ENCODE measurements at regions not wholly inside any gene's neighbourhood (a gene's known extent, or its start where the extent isn't known, plus 50 kb on each side); places are given as distances from the start of the nearest gene placed in this dataset.
"Not testable (repeated sequence)": the region's sequence is repeated elsewhere in the genome, so short reads cannot be mapped to it uniquely, and the experiment has no call there.

GRCh38 chr21:35507181-35507759 is 458.2 kb upstream of the RUNX1 start:
- DNase-seq (ENCODE audit: low read depth, low spot score): no peak
- H3K4me3 ChIP-seq (ENCODE audit: low read length): no peak overlapping the region

DNA sequence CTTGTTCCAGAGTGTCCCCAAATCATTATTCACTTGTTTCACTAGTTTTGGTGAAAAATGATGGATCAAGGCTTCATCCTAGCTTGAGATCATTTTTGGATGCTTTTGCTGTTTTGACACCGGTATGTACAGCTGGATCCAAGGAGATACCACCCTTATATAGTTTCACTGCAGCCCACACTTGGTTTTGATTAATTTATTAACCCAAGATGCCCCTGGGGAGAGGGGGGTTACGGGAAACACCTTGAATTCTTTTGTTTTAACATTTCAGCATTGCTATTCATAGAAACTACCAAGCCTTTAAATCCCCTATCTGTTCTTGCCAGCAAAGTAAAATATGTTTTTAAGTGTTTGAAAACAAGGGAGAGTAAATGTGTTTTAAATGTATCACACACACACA is 457.7 kb upstream of the RUNX1 start:
- H3K4me3 ChIP-seq (ENCODE audit: low read length): no peak overlapping the region
- no peak for DNase-seq (ENCODE audit: low read depth, low spot score)

DNA sequence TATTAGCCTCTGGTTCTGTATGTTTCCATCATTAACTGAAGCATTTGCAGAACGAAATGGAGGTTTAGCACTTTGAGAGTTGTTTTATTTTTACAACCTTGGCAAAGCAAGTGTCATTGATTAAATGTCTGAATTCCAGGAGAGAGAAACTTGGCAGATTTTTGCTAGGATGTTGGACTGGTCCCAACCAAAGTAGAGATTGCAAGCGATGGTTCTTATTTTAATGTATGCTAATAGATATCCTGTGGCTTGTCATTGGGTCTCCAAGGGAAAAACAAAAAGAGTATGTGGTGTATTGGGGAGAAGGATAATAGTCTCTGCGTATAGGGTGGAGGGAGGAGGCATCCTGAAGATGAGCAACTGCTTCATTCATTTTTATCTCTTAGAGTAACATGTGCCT is 457.2 kb upstream of the RUNX1 start:
- DNase-seq (ENCODE audit: low read depth, low spot score): no peak

GRCh38 chr21:35504951-35505466 is 455.9 kb upstream of the RUNX1 start:
- no peak for DNase-seq (ENCODE audit: low read depth, low spot score)
- no peak overlapping the region for H3K4me3 ChIP-seq (ENCODE audit: low read length)

More for the DNA sequence above, 457.2 kb upstream of the RUNX1 start:
- H3K4me3 ChIP-seq (ENCODE audit: low read length): no peak overlapping the region

DNA sequence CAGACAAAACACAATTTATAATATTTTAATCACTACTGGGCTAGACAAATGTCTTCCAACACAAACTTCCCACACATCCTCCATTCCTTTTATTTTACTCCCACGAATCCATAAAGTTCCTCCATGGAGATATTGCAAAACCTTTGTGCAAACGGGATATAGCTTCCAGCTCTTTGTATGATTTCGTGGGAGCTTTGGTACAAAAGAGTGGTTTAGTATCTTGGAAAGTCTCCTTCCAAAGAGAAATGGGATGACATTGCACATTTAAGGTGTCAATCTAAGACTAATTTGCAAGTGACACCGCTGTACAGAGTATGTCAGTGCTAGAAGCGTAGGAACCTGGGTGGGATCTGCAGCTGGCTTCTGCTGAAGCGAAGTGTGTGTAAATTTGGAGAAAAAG is 455.2 kb upstream of the RUNX1 start:
- H3K4me3 ChIP-seq (ENCODE audit: low read length): no peak overlapping the region
- no peak for DNase-seq (ENCODE audit: low read depth, low spot score)

DNA sequence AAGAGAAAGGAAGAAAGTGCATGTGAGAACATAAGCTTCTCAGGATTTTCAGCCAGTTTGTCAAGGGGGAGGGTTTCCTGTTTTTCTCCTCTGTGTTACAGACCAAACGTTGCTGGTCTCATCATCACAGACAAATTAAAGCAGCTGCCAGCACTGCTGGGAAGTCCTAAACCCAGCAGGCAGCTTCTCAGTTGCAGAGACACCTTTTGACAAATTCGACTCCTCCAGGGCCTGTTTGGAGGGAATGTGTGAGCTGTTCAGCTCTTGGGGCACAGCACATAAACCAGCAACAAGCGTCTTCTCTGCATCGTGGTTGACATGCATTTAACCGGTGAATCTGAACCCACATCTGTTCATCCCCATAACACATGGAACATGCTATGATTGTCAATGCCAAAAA is 454.6 kb upstream of the RUNX1 start:
- DNase-seq (ENCODE audit: low read depth, low spot score): peak; percentile 54
- no peak overlapping the region for H3K4me3 ChIP-seq (ENCODE audit: low read length)

- no peak for DNase-seq (ENCODE audit: low read depth, low spot score)
- H3K4me3 ChIP-seq (ENCODE audit: low read length): no peak overlapping the region
These were observed 453.7 kb upstream of the RUNX1 start for GRCh38 chr21:35502821-35503220.

GRCh38 chr21:35497522-35497921 is 448.4 kb upstream of the RUNX1 start:
- not testable (repeated sequence) for H3K4me3 ChIP-seq (ENCODE audit: low read length); DNase-seq (ENCODE audit: low read depth, low spot score)

DNA sequence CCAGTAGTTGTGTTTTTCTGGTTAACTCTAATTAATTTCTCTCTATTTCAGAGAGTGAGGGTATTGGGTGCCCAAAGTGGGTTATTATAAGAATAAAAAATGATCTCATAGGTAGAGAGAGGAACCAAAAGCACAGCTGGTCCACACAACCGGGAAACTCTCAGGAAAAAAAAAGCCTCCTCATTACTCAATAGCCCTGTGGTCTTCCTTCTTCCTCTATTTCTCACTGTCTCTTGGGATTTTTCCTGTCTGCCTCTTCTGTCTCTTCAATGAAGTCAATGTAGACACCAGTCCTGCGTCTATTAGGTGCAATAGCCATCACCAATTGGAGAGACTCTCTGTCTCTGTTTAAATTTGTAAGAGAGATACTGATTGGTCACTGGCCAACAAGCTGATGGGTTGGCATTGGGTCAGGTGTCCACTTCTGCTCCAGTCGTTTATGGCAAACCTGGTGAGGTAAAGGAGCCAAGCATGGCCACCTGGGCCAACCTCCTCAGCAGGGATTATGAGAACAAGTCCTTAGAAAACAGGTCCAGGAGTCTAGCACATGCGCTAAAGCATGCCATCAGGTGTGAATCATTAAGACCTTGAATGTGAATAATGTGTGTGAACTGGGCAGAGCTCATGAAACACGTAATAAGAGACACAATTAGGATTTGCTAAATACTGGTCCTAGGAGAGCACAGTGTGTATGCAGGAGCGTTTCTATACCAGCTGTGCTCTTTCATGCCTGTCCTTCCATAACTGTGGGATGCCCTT is 443.0 kb upstream of the RUNX1 start:
- DNase-seq (ENCODE audit: low read depth, low spot score): no peak
- no peak overlapping the region for H3K4me3 ChIP-seq (ENCODE audit: low read length)

DNA sequence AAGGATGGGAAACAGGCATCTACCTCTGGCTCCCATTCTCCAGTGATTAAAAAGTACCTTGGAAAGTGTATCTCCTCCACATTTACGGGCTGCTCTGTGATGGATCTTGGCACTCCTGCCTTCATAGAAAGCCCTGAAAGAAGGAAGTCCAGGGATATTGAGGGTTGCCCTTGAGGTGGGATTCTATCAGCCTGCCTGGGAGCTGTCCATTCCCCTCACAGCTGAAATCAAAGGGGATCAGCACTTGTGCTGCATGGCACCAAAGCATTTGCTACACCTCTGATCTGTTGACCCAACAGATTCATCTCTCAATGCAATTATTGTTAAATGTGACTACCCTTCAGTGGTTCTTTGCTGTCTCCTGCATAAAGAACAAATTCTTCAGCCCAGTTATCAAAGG is 442.0 kb upstream of the RUNX1 start:
- H3K4me3 ChIP-seq (ENCODE audit: low read length): no peak overlapping the region
- DNase-seq (ENCODE audit: low read depth, low spot score): no peak

GRCh38 chr21:35489389-35489980 is 440.4 kb upstream of the RUNX1 start:
- no peak for DNase-seq (ENCODE audit: low read depth, low spot score)

DNA sequence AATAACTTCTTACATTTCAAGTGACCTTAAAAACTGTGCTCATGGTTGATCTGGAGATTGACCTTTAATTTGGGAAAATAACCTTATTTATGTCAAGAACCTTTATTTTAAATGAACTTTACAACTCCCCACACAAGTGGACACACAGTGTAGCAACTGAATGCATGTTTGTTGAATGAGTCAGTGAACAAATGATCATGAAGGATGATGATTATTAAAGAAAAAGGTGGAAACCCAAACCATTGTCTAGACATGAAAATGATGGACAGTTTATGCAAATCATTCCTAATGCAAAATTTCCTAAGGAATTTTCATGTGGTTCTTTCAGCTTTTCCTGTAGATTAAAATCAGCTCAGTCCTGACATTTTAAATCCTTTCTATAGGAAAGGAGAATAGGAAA is 439.8 kb upstream of the RUNX1 start:
- DNase-seq (ENCODE audit: low read depth, low spot score): no peak
- H3K4me3 ChIP-seq (ENCODE audit: low read length): no peak overlapping the region

More at GRCh38 chr21:35489389-35489980, 440.4 kb upstream of the RUNX1 start:
- no peak overlapping the region for H3K4me3 ChIP-seq (ENCODE audit: low read length)

DNA sequence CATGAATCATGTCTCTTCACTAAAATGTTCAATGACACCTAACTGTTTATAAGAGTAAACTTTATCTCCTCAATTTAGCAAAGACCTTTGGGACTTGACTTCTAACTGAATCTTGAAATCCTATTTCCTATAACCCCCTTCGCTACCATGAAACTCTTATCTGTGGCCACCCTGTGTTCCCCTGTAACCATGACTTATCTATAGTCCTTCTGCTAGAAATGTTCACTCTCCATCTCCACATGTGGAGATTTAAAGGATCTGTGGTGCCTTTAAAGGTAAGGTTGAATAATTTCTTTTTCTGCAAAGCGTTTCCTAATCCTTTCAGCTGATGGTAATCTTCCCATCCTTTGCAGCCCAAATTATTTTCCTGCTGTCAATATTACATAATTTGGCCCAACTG is 436.3 kb upstream of the RUNX1 start:
- no peak overlapping the region for H3K4me3 ChIP-seq (ENCODE audit: low read length)

DNA sequence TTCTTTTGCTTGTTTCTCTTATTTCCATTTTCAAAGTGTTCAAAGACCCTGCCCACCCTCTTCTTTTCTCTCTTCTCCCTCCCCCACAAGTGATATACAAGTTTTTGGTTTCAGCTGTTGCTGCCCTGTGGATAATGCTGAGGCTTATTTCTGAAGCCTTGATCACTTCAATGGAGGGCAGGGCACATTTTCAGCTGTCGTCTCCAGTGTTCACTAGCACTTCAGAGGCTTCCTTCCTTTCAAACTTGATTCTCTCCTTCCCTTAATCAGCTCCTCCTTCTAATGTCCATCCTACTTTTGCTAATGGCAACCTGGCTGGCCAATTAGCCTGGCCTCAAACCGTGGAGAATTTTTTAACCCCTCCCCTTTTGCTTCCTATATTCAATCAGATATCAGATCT is 435.7 kb upstream of the RUNX1 start:
- no peak for DNase-seq (ENCODE audit: low read depth, low spot score)
- H3K4me3 ChIP-seq (ENCODE audit: low read length): no peak overlapping the region

More for the DNA sequence above, 436.3 kb upstream of the RUNX1 start:
- no peak for DNase-seq (ENCODE audit: low read depth, low spot score)

GRCh38 chr21:35484032-35484431 is 434.9 kb upstream of the RUNX1 start:
- no peak overlapping the region for H3K4me3 ChIP-seq (ENCODE audit: low read length)
- DNase-seq (ENCODE audit: low read depth, low spot score): no peak

- no peak overlapping the region for H3K4me3 ChIP-seq (ENCODE audit: low read length)
- DNase-seq (ENCODE audit: low read depth, low spot score): no peak
These were observed 434.0 kb upstream of the RUNX1 start for GRCh38 chr21:35482933-35483662.

GRCh38 chr21:35482096-35482495 is 433.0 kb upstream of the RUNX1 start:
- no peak overlapping the region for H3K4me3 ChIP-seq (ENCODE audit: low read length)
- DNase-seq (ENCODE audit: low read depth, low spot score): no peak

DNA sequence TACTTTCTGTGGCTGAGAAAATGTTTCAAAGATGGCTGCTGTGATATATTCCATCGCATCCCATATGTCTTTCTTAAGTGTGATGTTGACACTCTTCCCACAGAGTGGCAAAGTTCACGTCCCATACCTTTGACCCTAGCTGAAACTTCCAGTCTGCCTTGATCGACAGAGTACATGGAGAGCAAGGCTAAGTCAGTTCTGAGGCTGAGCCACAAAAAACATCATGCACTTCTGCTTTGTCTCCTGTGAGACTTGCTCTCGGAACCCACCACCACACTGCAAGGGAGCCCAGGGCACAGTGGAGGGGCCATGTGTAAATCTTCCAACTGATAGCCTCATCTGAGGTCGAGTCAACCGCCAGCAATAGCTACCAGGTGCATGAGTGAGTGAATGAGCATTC is 431.9 kb upstream of the RUNX1 start:
- no peak for DNase-seq (ENCODE audit: low read depth, low spot score)
- no peak overlapping the region for H3K4me3 ChIP-seq (ENCODE audit: low read length)

DNA sequence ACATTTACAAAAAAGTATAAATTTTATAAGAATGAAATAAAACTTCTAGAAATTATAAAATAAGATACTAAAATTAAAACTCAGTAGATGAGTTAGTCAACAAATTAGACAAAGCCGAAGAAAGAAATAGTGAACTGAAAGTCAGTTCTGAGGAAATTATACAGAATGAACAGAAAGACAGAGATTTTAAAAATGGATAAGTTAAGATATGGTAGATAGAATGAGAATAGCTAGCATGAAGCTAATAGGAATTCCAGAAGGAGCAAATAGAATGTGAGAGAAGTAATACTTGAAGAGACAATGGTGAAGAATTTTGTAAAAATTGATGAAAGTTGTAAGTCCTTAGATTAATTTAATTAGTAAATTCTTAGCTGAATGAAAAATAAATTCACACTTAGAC is 430.4 kb upstream of the RUNX1 start:
- H3K4me3 ChIP-seq (ENCODE audit: low read length): no peak overlapping the region
- no peak for DNase-seq (ENCODE audit: low read depth, low spot score)

GRCh38 chr21:35479065-35479448 is 430.0 kb upstream of the RUNX1 start:
- H3K4me3 ChIP-seq (ENCODE audit: low read length): no peak overlapping the region
- no peak for DNase-seq (ENCODE audit: low read depth, low spot score)
